GM18508 (cell line): ENCODE measurements at regions not wholly inside any gene's neighbourhood (a gene's known extent, or its start where the extent isn't known, plus 50 kb on each side); places are given as distances from the start of the nearest gene placed in this dataset.

Source experiments
- ATAC-seq: cut with Tn5 transposase; IDR thresholded peaks from one replicate; pipeline ENCODE4 v1.9.1; 2021; ENCODE audit warnings: moderate number of reproducible peaks; ENCODE audit not compliant: insufficient read depth, unreplicated experiment

DNA sequence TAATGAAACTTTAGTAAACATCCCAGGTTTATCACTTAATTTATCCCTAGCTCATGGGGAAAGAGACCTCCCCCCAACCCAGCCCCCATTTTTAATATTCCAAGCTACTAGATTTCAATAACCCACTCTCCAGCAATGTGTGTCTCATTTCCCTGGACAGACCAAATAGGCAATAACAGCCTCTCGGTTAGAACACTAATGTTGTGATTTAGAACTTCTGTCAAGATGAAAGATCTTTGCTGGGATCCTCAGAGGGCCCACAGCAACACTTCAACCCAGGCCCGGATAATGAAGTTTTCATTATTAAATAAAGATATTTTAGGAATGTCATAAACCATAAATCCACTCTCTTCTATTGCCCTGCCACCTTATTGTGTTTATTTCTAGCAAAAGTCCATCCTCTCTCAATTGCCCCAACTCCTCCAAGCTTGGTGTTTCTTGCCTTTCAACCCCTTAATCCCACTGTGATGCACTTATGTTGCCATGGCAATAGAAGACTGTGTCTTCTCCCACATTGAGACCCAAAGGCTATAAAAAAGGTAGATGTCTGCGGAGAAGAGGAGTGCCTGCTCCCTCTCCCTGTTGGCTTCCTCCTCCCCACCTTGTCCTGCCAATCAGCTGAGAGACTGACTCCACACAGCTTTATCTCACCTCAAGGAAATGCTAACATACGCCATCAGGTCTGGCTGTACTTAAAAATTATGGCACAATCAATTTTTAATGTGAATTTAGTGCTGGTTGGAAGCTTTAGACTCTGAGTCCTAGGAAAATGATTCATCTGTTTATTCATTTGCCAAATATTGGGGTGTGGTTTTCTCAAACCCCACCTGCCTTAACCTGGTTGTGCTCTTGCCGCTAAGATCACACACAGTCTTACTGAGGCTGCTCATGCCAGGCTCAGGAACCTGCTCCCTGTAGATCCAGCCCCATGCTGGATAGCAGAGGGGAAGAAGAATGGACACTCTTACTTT lies 258.3 kb upstream of the CAMK1G start:
- no peak for ATAC-seq

DNA sequence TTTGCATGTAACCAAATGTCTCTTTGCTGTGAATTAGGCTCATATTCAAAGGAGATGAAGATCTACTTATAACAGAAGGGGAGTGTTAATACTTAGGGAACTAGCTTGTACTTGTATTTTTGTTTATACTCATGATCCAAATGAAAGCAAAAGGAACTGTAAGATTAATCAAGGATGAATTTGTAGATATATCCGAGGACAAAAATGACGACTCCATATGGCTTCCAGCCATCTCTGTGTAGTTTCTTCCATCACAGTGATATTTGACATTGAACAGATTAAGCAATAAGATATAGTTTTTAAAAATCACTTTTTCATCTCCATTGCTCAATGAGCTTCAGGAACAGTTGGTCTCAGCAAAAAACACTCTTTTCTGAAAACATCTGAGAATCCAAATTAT lies 257.4 kb upstream of the CAMK1G start:
- no peak for ATAC-seq

DNA sequence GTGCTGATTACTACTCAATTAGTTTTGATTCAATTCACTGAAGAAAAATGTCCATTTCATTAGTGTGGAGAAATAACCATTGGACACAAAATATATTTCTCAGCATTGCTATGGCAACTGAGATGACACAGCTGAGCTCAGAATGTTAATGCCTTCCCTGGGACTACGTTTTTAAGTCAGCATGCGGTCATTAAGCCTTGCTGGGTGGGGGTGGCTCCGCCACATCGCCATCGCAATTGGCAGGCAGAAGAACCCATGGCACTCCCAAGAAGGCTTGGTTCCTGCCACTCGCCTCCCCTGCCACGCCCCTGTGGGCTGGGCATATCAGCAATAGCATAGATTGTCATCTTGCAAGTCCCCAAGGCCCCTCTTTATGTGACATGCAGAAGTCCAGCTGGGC lies 256.7 kb upstream of the CAMK1G start:
- ATAC-seq = no peak

DNA sequence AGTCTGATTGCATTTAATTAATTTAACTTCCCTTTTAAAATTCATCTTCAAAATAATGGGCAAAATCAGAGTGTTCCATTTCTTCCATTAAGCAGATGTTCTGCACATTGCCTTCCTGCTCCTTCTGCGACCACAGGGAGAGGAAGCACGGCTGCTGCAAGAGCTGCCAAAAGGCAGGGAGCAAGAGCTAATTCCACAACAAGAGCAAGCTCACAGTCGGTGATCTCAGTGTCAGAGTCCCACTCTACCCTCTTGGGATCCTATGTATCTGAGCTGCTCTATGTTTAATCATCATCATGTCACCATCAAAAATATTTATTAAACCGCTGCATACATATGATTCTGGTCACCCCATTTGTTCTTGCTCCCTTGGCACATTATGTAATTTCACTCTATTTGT lies 255.3 kb upstream of the CAMK1G start:
- no peak for ATAC-seq

DNA sequence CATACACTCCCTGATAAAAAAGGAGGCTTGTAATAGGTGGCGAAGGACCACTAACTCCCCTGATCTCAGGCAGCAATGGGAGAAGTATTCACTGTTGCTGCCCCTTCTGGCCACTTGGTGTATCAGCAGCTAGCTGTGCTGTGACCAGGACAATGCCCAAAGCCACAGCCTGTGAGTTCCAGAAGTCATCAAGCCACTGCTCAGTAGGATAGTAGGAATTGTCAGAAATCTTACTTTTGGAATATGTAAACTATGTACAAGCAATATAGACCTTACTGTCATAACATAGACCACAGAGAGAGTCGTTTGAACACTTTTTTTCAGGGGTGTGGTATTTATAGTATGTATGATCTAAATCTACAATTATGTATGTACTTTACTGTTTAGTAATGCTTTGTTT lies 248.3 kb upstream of the CAMK1G start:
- ATAC-seq = no peak

DNA sequence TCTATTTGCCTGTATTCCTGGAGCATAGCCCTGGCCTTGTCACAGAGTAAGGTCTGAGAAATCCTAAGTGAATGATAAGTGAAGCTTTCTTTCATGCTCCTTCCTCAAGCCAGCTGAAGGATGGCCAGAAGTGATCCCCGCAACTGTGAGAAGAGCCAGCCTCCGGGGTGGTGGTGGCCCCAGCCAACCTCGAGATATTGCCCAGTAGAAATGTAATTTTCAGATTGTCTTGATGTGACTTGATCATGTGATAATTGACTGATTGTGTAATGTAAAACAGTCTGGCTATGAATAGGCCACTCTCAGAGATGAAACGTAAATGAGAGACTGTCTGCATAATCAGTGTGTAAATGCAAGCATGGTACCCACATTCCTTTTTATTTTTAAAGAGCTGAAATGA lies 242.4 kb upstream of the CAMK1G start:
- ATAC-seq = no peak

DNA sequence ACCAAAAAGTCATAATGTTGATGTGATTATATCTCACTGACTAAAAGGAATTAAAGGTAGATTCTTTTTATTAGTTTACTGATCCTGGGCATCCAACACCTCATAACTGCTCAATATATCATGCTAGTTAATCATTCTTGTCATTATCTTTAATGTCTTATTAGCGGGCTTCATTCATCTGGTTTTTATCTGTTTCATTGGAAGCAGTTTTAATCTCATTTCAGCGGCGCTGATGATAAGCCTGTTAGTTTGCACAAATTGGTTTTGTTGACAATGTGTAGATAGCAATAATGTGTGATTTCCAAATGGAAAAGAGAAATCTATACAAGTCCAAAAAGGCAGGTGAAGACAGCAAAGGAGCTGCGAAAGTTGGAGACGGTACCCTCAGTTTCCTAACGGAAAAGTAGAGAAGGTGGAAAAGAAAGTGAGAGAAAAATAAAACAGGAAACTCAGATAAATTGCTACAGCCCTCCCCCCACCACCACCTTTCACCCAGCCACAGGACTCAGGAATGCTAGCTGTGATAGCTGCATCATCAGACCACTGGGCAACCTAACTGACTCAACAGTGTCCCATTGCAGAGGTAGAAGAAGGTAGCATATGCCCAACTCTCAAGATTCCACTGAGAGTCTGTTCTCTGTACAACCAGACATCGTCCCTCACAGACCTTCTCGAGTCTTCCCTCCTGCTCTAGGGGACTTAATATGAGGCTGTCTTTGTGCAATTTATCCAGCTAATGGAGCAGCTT lies 241.7 kb upstream of the CAMK1G start:
- no peak for ATAC-seq

DNA sequence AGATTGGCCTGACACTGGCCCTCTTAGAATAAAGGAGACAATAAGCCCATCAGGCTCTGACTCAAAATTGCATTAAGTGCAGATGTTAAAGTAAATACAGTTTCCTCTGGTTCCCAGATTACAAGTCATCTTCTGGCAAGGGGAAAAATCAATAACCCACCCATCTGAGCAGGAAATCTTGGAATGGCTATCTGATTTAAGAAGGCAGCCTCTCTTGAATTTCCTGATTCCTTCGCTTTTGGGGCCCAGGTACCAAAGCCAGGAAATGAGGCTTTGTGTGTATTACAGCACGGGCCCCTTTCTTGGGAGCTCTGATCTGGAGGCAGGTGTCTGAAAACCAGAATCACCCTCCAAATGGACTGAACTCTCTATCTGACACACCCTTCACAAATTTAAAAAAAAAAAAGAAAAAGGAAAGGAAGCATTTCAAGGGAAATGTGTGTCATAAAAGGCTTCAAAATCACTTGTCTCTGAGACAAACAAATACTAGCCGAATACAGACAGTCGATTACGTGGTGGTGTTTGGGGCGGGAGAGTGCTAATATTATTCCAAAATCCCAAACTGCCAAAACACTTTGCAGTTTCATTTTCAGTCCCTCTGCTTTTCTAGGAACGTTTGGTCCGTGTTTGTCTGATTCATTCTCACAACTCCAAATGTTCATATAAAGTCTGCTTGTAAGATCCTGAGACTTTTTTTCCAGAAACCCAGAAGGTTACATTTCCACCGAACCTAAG lies 240.9 kb upstream of the CAMK1G start:
- no peak for ATAC-seq

DNA sequence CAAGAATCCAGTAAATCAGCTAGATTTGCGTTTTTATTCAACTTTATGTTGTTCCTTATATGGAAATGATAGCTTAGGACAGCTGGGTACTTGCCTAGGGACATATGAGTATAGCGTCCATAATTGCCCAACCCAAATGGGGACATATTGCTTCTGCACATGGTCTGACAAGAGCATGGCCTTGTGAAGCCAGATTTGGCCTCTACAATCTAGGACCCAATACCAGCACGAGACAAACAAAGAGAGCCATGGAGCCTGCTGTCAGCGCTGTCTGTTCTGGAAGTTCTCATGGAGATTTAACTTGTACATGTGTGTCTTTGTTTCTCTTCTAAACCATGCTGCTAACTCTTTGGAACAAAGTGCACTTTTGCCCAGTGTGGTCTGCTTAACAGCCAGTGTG lies 240.0 kb upstream of the CAMK1G start:
- no peak for ATAC-seq

DNA sequence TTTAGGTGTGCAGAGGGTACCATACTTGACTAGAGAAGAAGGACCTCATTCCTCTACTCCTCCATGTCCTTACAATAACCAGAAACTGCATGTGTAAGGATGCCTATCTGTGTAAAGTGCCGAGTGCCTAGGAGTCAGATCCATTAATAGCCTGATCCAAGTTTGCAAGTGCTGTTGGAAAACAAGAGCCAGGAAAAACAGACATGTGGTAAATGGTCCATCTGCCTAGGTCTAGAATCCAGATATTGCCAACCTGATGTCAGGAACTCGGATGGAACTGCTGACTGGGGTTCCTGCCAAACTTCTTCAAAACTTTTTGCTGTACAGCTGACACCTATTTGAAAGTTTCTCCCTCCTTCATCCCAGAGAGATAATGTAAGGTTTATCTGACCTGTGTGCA lies 239.4 kb upstream of the CAMK1G start:
- no peak for ATAC-seq

DNA sequence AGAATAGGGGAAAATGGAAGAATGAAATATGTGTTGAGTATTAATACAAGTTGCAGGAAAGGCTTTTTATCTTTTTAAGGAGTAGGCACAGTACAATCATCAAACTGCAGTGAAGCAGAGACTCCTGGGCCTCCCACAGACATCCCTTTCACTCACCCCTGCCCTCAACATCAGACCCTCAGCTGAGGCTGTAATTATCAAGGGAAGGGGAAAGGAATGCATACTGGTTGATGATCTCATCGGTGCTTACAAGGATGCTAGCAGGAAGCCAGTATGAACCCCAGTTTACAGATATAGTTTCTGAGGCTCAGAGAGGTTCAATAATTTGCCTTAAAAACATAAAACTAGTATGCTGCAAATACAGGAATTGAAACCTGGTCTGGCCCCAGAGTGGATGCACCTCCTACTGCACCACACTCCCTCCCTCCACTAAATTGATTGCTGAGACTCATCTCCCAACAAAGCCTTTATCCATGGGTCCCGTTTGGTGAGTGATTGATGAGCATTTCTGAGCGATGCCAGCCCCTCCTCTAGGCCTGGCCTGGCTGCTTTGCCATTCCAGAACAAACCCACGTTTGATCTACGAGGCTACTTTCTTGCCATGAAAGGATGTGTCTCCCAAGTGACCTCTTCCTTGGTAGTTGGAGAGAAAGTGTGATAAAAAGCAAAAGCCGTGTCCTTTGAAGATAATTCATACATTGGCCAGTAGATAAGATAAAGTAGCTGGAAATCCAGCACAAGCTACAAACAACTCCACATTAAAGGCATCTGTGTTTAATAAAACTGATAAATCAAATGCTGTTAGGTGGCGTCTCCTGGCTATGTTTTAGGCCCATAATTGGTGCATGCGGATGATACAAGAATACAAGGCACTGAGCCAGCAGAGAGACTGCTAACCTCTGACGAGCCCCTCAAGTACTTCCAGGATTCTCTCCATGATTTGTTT lies 233.9 kb upstream of the CAMK1G start:
- ATAC-seq = no peak

DNA sequence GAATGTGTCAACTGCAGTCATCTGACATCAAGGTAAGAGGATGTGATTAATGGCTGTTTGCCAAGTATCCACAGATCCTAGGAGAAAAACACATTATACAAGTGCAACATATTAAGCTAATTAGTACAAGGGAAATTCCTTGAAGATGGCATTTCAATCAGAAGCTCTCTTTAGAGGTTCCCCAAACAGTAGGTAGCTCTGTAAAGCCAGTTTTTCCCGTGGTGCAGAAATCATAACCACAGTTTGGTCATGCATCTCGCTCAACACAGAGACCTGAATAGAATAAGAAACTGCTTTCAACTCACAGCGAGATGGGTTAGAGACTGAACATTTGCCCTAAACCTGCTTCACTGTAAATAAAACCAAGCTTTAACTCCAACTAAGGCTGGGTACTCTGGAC lies 230.5 kb upstream of the CAMK1G start:
- ATAC-seq = no peak

DNA sequence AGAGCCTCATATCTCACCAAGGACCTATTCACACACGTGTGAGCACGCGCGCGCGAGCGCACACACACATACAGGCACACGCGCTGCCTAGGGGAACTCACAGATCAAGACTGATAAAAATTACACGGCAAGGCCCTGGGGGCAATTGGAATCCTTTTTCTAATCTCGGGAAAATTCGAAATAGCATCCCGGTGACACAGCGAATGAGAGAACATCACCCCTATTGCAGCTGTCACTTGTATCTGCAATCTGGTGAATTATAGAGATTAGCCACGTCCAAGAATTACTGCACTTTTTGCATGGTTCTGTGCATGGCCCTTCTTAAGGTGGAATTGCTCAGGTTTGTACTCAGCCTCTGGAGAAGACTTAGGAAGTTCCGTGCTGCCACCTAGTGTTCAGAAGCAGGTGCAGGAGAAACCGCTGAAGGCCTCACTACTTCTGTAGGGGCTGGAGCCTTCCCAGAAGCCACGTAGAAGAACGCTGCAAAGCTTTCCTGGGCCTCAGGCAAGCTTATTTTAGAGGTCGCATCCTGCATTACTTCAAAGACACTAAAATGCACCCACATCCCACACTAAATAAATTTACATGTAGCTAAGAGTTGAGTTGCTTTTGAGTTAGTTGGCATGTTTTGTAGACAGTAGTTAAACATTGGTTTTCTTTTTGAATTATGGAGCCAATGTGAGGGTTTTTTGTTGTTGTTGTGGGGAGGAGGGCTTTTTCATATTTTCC lies 229.2 kb upstream of the CAMK1G start:
- ATAC-seq = no peak

DNA sequence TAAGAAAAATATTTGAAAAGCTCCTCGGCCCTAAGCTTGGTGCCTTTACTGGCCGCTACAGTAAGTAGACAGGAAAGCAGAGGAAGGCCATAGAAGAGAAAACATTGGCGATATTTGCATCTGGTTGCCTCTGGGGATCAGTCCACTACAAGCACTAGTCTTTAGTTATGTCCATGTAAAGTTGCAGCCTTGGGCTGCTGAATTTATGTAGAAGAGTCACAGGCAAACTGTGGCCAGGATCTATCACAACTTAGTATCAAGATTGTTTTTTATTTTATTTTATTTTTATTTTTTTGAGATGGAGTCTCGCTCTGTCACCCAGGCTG lies 228.7 kb upstream of the CAMK1G start:
- no peak for ATAC-seq

DNA sequence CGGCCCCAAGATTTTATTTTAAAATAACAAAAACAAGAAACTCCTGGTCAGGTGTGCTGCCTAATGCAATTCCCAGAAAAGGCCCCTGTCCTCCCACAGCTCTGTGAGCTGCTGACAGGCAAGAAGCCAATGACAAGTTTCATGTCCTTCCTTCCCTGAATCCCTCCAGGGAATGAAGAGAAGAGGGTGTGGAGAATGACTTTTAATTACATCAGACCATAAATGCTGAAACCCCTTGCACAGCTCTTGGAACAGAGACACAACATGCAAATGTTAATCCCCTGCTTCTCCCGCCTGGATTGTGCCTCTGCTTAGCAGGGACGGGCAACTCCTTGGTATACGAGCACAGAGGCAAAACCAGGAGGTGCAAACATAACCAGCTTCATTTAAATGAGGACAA lies 228.1 kb upstream of the CAMK1G start:
- no peak for ATAC-seq

DNA sequence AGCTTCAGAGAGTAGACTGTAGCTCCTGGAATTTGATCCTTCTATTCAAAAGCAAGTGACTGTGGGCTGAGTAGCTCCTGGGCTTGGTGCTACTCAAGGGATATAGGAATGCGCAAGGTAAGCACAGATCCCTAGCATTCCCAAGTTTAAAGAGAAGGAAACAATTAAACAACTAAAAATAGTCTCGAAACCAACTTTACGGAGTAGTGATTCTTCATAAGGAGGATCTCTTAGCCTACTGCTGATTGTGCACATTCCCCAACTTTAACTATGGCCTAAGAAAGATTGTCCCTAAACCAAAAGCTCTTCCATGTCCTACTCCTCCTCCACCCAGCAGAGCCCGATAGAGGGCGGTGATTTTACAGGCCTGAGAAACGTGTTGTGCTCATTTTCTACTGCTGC lies 226.5 kb upstream of the CAMK1G start:
- ATAC-seq = no peak

DNA sequence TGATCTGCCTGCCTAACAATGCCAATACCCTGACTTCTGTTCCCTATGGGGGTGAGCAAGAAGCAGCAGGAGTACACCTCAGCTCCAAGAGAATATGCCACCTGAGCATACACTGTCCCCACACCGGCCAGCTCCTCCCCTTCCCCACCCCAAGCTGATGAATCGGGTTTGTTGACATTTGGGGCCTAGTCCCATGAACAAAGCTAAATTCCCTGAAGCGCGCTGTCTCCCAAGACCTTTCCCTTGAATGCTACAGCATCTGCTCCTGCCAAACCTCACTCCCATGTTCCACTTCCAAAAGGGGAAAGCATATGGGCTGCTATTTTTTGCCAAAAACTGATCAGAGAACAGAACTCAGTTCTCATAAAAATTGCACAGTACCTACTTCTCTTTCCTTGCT lies 220.4 kb upstream of the CAMK1G start:
- no peak for ATAC-seq

DNA sequence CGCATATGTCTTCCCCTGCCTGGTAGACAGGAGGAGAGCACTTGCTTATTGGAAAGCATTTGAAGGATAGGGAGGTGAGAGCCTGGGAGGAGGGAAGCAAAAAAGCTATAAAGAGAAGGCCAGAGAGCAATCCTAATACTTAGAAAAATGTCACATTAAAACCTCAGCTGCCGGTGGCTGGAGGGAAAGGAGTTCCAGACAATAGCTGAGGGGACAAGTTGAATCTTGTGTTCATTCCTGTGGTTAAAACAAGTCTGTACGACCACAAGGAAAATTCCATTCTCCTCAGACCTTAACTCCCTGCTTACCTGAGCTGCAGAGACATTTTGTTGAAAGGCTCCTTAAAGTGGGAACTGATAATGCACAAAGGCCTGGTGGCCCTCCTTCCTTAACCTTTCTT lies 218.8 kb upstream of the CAMK1G start:
- no peak for ATAC-seq

DNA sequence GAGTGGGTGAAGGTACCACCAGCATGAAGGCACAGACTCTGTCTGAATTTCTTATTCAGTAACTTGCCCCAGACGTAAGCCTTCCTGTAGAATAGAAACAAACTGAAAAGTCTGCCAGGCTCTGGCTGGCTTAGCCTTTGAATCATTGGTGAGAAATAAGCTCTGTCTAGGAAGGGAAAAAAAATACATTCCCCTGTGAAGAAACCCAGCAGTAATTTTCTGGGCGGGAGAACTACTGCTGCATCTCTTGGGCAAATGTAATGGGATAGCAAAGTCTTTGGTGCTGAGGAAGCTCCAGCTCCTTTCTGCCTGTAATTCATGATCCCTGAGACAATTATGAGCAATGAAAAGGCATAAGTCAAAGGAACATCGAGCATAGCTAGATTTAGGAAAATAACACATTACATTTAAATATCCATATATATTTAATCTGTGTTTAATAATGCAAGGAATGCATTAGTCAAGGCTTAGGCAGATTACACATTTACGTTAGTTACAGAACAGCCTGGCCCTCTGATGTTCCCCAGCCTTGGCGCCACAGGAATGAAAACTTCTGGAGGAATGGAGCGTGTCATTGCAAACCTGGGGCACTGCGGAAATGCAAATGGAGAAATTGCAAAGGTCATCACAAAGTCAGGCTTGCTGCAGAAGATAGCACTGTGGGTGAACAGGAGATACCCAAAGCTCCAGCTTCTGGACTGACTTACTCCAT lies 216.3 kb upstream of the CAMK1G start:
- ATAC-seq = no peak
